HepG2 (cell line): ENCODE measurements at regions not wholly inside any gene's neighbourhood (a gene's known extent, or its start where the extent isn't known, plus 50 kb on each side); places are given as distances from the start of the nearest gene placed in this dataset.

Experiments used
- ATAC-seq: fragments of 200-7000 bp; cut with Tn5 transposase; 3 replicates; pipeline ENCODE4 v1.9.1; 2020; ENCODE audit warnings: mild to moderate bottlenecking, moderate library complexity
- BruUV-seq: library from RNA; stranded (reverse); fragments of 400-500 nt; replicated peaks from 2 replicates; lab custom pipeline; 2021; lab: Mats Ljungman, UMichigan
- CTCF ChIA-PET: fragments of 300-600 bp; formaldehyde crosslinking; extraction: SDS; loops from one replicate; lab custom pipeline; 2021; ENCODE audit warnings: low total read pairs, inconsistent platforms, low intra/inter-chr PET ratio; lab: Yijun Ruan, JAX
- POLR2A ChIA-PET: fragments of 350-600 bp; sonication (Branson Sonifier 250); formaldehyde crosslinking; loops from one replicate; lab custom pipeline; 2020; ENCODE audit warnings: antibody characterized with exemption, inconsistent platforms; lab: Yijun Ruan, JAX
- DNase-seq: peaks from one replicate; pipeline ENCODE4 v3.0.0-alpha.2; 2015; ENCODE audit warnings: low spot score
- FAIRE-seq: peaks from 3 replicates; lab custom pipeline; 2011; peaks lifted over from hg19 to GRCh38; lab: Jason Lieb, UNC
- H2AFZ ChIP-seq: one replicate; pipeline ENCODE4 v1.6.1; 2011; ENCODE audit warnings: low read length, inconsistent platforms
- H3K27ac ChIP-seq: fragments of 300-600 bp; 3 replicates; pipeline ENCODE4 v1.8.0; 2011; ENCODE audit warnings: mixed run types, mild to moderate bottlenecking, mixed read lengths, low read length, inconsistent platforms; ENCODE audit not compliant: insufficient read depth; ENCODE audit errors: extremely low read length
- H3K27me3 ChIP-seq, 2 experiments: fragments of 200-600 bp in 1 of 2; 2 replicates in 1 of 2; 3 replicates in 1 of 2; pipeline versions ENCODE4 v1.6.0 to v1.8.0; 2011; ENCODE audit warnings: low read length in 2 of 2, mild to moderate bottlenecking in 2 of 2, moderate library complexity in 2 of 2, inconsistent platforms in 1 of 2; ENCODE audit not compliant: insufficient read depth in 2 of 2, control insufficient read depth in 1 of 2
- H3K36me3 ChIP-seq, 2 experiments: fragments of 200-600 bp in 1 of 2; replicated peaks in 1 of 2; 2 replicates in 1 of 2; 3 replicates in 1 of 2; pipeline versions ENCODE4 v1.5.1 to v1.8.0; 2011; ENCODE audit warnings: low read length in 2 of 2, inconsistent platforms in 1 of 2; ENCODE audit not compliant: insufficient read depth in 2 of 2, control insufficient read depth in 1 of 2
- H3K4me1 ChIP-seq: 2 replicates; pipeline ENCODE4 v1.5.1; 2012; ENCODE audit warnings: low read length, inconsistent platforms; ENCODE audit not compliant: insufficient read depth
- H3K4me2 ChIP-seq: 2 replicates; pipeline ENCODE4 v1.6.0; 2011; ENCODE audit warnings: low read depth, low read length, inconsistent platforms
- H3K4me3 ChIP-seq, 3 experiments: fragments of 200-600 bp in 1 of 3; sonication (generic), shearing (Covaris generic) in 1 of 3; replicated peaks in 1 of 3; 2 replicates each; pipeline ENCODE4 v1.5.1; 2011 to 2016; ENCODE audit warnings: low read length in 3 of 3, inconsistent platforms in 2 of 3, low read depth in 2 of 3, mild to moderate bottlenecking in 2 of 3, control low read depth in 1 of 3, mixed read lengths in 1 of 3; ENCODE audit not compliant: insufficient read depth in 1 of 3
- H3K79me2 ChIP-seq: one replicate; pipeline ENCODE4 v1.6.1; 2011; ENCODE audit warnings: low read length, inconsistent platforms; ENCODE audit not compliant: insufficient read depth
- H3K9ac ChIP-seq: 2 replicates; pipeline ENCODE4 v1.6.0; 2011; ENCODE audit warnings: mild to moderate bottlenecking, low read depth, low read length, inconsistent platforms; ENCODE audit not compliant: insufficient read depth
- H3K9me3 ChIP-seq: 2 replicates; pipeline ENCODE4 v1.5.1; 2012; ENCODE audit warnings: mild to moderate bottlenecking, low read length
- H4K20me1 ChIP-seq: 2 replicates; pipeline ENCODE4 v1.6.0; 2011; ENCODE audit warnings: inconsistent platforms, mild to moderate bottlenecking, low read length, moderate library complexity; ENCODE audit not compliant: insufficient read depth
- ATF7 ChIP-seq, 2 experiments: fragments of 450-650 bp in 1 of 2; sonication (generic) in 1 of 2; formaldehyde crosslinking in 1 of 2; IDR thresholded peaks; 2 replicates each; pipeline versions ENCODE4 v1.4.0 to v1.6.1; 2016 to 2020; ENCODE audit warnings: antibody characterized with exemption in 1 of 2, mild to moderate bottlenecking in 1 of 2, missing genetic modification reagents in 1 of 2
- HNRNPLL ChIP-seq: fragments of 200-400 bp; formaldehyde crosslinking; IDR thresholded peaks from 2 replicates; pipeline ENCODE4 v1.6.1; 2017; ENCODE audit warnings: mild to moderate bottlenecking, low read depth, low read length; ENCODE audit not compliant: poor library complexity, severe bottlenecking
- KDM5B ChIP-seq: sonication (generic); formaldehyde crosslinking; IDR thresholded peaks from 2 replicates; pipeline ENCODE4 v1.4.0; 2020; ENCODE audit warnings: missing genetic modification reagents, mild to moderate bottlenecking, borderline replicate concordance
- POLR2G ChIP-seq: fragments of 200-400 bp; formaldehyde crosslinking; IDR thresholded peaks from 2 replicates; pipeline ENCODE4 v1.6.1; 2018; ENCODE audit warnings: mild to moderate bottlenecking, low read depth, low read length, moderate library complexity
- PPARG ChIP-seq: conservative IDR thresholded peaks from 2 replicates; pipeline ENCODE4 v1.6.1; 2016; ENCODE audit warnings: missing biosample characterization, missing genetic modification reagents
- PTBP1 ChIP-seq: fragments of 200-400 bp; formaldehyde crosslinking; IDR thresholded peaks from 2 replicates; pipeline ENCODE4 v1.6.1; 2018; ENCODE audit warnings: low read length, low read depth; ENCODE audit not compliant: poor library complexity, severe bottlenecking
- ZFP82 ChIP-seq: sonication (generic); formaldehyde crosslinking; IDR thresholded peaks from 2 replicates; pipeline ENCODE4 v1.5.1; 2020; ENCODE audit warnings: mild to moderate bottlenecking, missing genetic modification reagents, borderline replicate concordance
- ZNF232 ChIP-seq: sonication (generic); formaldehyde crosslinking; IDR thresholded peaks from 2 replicates; pipeline ENCODE4 v1.4.0; 2020; ENCODE audit warnings: missing genetic modification reagents, borderline replicate concordance
- ZNF878 ChIP-seq: sonication (generic); formaldehyde crosslinking; IDR thresholded peaks from 2 replicates; pipeline ENCODE4 v1.8.1; 2023; ENCODE audit warnings: mild to moderate bottlenecking, missing genetic modification reagents, moderate library complexity
- WGBS: methylation state at CpG from one replicate; pipeline ENCODE4 v1.1.6; 2017; ENCODE audit warnings: low lambda C conversion rate; 5-methylcytosine and 5-hydroxymethylcytosine counted together
- in situ Hi-C: cut with HindIII; loops from 2 replicates; pipeline ENCODE4 v1.10.0; 2017; ENCODE audit warnings: low pct_unique_long_range_greater_than_20kb; ENCODE audit not compliant: extremely low pct_ligation_motif_present
- intact Hi-C: fragments of 100-400 bp; cut with micrococcal nuclease; formaldehyde crosslinking; loops from one replicate; pipeline ENCODE4 v1.10.0; 2022; ENCODE audit not compliant: unreplicated experiment
- TF ChIP-seq, protein P1 (sequence below): sonication (generic); formaldehyde crosslinking; IDR thresholded peaks from 2 replicates; pipeline ENCODE4 v1.4.0; 2020; ENCODE audit warnings: mild to moderate bottlenecking, missing genetic modification reagents
- TF ChIP-seq, protein P2 (sequence below): sonication (generic); formaldehyde crosslinking; IDR thresholded peaks from 2 replicates; pipeline ENCODE4 v1.8.1; 2023; ENCODE audit warnings: mild to moderate bottlenecking, missing genetic modification reagents, borderline replicate concordance
- TF ChIP-seq, protein P3 (sequence below): IDR thresholded peaks from 2 replicates; pipeline ENCODE4 v1.6.1; 2012; ENCODE audit warnings: inconsistent platforms
- TF ChIP-seq, protein P4 (sequence below): sonication (generic); formaldehyde crosslinking; IDR thresholded peaks from 2 replicates; pipeline ENCODE4 v1.5.0; 2020; ENCODE audit warnings: mild to moderate bottlenecking, missing genetic modification reagents
- TF ChIP-seq, protein P5 (sequence below): sonication (generic); formaldehyde crosslinking; IDR thresholded peaks from 2 replicates; pipeline ENCODE4 v1.4.0; 2020; ENCODE audit warnings: mild to moderate bottlenecking, low read depth, missing genetic modification reagents

DNA sequence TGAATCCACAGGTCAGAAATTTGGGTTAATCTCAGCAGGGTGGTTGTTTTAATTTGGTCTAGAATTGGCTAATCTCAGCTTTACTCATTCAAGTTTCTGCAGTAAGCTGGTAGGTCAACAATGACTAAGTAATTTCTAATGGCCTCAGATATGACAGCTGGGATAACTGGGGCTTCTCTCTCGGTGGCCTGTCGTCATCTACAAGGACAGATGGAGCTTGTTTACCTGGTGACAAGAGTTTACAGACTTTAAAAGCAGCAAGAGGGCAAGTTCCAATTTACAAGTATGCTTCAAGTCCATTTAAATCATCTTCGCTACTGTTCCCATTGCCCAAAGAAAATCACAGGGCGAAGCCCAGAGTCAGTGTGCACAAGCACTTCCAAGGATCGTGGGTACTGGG lies 453.9 kb downstream of the PDHA2 start (continued):
- TF ChIP-seq, protein P1, sequence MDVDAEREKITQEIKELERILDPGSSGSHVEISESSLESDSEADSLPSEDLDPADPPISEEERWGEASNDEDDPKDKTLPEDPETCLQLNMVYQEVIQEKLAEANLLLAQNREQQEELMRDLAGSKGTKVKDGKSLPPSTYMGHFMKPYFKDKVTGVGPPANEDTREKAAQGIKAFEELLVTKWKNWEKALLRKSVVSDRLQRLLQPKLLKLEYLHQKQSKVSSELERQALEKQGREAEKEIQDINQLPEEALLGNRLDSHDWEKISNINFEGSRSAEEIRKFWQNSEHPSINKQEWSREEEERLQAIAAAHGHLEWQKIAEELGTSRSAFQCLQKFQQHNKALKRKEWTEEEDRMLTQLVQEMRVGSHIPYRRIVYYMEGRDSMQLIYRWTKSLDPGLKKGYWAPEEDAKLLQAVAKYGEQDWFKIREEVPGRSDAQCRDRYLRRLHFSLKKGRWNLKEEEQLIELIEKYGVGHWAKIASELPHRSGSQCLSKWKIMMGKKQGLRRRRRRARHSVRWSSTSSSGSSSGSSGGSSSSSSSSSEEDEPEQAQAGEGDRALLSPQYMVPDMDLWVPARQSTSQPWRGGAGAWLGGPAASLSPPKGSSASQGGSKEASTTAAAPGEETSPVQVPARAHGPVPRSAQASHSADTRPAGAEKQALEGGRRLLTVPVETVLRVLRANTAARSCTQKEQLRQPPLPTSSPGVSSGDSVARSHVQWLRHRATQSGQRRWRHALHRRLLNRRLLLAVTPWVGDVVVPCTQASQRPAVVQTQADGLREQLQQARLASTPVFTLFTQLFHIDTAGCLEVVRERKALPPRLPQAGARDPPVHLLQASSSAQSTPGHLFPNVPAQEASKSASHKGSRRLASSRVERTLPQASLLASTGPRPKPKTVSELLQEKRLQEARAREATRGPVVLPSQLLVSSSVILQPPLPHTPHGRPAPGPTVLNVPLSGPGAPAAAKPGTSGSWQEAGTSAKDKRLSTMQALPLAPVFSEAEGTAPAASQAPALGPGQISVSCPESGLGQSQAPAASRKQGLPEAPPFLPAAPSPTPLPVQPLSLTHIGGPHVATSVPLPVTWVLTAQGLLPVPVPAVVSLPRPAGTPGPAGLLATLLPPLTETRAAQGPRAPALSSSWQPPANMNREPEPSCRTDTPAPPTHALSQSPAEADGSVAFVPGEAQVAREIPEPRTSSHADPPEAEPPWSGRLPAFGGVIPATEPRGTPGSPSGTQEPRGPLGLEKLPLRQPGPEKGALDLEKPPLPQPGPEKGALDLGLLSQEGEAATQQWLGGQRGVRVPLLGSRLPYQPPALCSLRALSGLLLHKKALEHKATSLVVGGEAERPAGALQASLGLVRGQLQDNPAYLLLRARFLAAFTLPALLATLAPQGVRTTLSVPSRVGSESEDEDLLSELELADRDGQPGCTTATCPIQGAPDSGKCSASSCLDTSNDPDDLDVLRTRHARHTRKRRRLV (CRISPR knock-in tag), result no peak
- TF ChIP-seq, protein P2, sequence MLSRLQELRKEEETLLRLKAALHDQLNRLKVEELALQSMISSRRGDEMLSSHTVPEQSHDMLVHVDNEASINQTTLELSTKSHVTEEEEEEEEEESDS (CRISPR knock-in tag), result no peak
- TF ChIP-seq ZNF232 (CRISPR knock-in tag), result no peak
- TF ChIP-seq, protein P3, sequence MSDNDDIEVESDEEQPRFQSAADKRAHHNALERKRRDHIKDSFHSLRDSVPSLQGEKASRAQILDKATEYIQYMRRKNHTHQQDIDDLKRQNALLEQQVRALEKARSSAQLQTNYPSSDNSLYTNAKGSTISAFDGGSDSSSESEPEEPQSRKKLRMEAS, result no peak

DNA sequence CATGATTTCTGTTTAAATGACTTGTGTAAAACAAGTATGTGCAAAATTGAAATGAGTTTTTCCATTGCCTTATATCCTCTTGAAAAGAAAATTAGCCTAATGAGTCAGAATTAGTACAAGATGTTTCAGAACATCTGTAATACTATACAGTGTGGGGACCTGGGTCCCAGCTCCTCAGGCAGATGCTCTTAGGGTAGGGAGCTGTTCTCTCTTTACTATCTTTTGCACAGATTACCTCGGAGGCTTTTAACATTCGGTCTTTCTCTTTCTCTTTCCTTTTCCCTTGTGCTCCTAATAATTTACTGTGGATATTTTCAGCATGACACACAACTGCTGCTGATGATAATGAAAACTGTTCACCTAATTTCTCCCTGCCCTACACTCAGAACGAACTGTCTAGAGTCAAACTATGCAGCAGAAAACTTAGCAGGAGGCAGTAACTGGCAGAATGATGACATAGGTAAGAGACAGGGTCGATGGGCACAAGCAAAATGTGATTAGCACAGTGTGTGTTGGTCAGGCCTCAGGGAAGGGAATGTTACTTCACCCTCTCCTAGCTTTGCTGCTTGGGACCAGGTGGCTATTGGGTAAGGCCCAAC lies 455.3 kb downstream of the PDHA2 start:
- Histone ChIP-seq H4K20me1 (no peaks in the 10 kb centered on the region), H3K36me3 (no peaks in the 10 kb centered on the region), H3K27me3 (no peaks in the 10 kb centered on the region), H3K9ac (no peak overlapping the region), H2AFZ (no peak overlapping the region), H3K4me1 (no peaks in the 10 kb centered on the region), H3K27ac (no peak overlapping the region), H3K4me3 (no peak overlapping the region), H3K9me3 (no peaks in the 10 kb centered on the region), H3K79me2 (no peaks in the 10 kb centered on the region), H3K4me2 (no peak overlapping the region)
- CTCF ChIA-PET, result no interaction called here
- in situ Hi-C loops, result no loop called here
- 10% methylated on average over 4 of the region's 4 CpGs for WGBS
- ATAC-seq (no peak), FAIRE-seq (no peak), DNase-seq (no peak)
- BruUV-seq, result no TSS peak
- intact Hi-C loops, result no loop called here
- POLR2A ChIA-PET, result no interaction called here
- TF ChIP-seq, protein P4, sequence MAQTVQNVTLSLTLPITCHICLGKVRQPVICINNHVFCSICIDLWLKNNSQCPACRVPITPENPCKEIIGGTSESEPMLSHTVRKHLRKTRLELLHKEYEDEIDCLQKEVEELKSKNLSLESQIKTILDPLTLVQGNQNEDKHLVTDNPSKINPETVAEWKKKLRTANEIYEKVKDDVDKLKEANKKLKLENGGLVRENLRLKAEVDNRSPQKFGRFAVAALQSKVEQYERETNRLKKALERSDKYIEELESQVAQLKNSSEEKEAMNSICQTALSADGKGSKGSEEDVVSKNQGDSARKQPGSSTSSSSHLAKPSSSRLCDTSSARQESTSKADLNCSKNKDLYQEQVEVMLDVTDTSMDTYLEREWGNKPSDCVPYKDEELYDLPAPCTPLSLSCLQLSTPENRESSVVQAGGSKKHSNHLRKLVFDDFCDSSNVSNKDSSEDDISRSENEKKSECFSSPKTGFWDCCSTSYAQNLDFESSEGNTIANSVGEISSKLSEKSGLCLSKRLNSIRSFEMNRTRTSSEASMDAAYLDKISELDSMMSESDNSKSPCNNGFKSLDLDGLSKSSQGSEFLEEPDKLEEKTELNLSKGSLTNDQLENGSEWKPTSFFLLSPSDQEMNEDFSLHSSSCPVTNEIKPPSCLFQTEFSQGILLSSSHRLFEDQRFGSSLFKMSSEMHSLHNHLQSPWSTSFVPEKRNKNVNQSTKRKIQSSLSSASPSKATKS (CRISPR knock-in tag), result no peak
- no peak for TF ChIP-seq KDM5B (CRISPR knock-in tag)
- TF ChIP-seq, protein P5, sequence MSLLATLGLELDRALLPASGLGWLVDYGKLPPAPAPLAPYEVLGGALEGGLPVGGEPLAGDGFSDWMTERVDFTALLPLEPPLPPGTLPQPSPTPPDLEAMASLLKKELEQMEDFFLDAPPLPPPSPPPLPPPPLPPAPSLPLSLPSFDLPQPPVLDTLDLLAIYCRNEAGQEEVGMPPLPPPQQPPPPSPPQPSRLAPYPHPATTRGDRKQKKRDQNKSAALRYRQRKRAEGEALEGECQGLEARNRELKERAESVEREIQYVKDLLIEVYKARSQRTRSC (CRISPR knock-in tag), result no peak
- TF ChIP-seq ZFP82, result no peak
- no peak for TF ChIP-seq ATF7 (IDR thresholded peaks at IDR 0.05)
- no peak for TF ChIP-seq ATF7 (CRISPR knock-in tag; IDR thresholded peaks at IDR 0.05)
- no peak for TF ChIP-seq PPARG
- TF ChIP-seq POLR2G, result no peak
- TF ChIP-seq PTBP1, result no peak
- no peak for TF ChIP-seq HNRNPLL
- no peak for TF ChIP-seq ZNF878 (CRISPR knock-in tag)
